Mesodermal cell (in vitro differentiated cells): ENCODE measurements at regions not wholly inside any gene's neighbourhood (a gene's known extent, or its start where the extent isn't known, plus 50 kb on each side); places are given as distances from the start of the nearest gene placed in this dataset.
A peak's percentile ranks its signal among the peaks of the same experiment; 100 is the strongest.
"Not testable (repeated sequence)": the region's sequence is repeated elsewhere in the genome, so short reads cannot be mapped to it uniquely, and the experiment has no call there.

Experiments used
- H3K27ac ChIP-seq: 2 replicates; pipeline ENCODE4 v1.7.0; 2013; ENCODE audit warnings: mild to moderate bottlenecking, low read depth, low read length, moderate library complexity; ENCODE audit not compliant: severe bottlenecking
- H3K36me3 ChIP-seq: 2 replicates; pipeline ENCODE4 v1.7.1; 2013; ENCODE audit warnings: mild to moderate bottlenecking, low read length, moderate library complexity; ENCODE audit not compliant: control insufficient read depth, insufficient read depth
- H3K4me1 ChIP-seq: one replicate; pipeline ENCODE4 v1.7.1; 2013; ENCODE audit warnings: mild to moderate bottlenecking, low read length; ENCODE audit not compliant: insufficient read depth, control insufficient read depth, poor library complexity, severe bottlenecking
- H3K4me3 ChIP-seq: 2 replicates; pipeline ENCODE4 v1.7.0; 2013; ENCODE audit warnings: low read length, control low read depth, mild to moderate bottlenecking; ENCODE audit not compliant: insufficient read depth, poor library complexity, severe bottlenecking; ENCODE audit errors: extremely low read depth
- H3K9me3 ChIP-seq: 2 replicates; pipeline ENCODE4 v1.7.1; 2013; ENCODE audit warnings: mild to moderate bottlenecking, low read length, moderate library complexity; ENCODE audit not compliant: control insufficient read depth
- WGBS, 2 experiments: methylation state at CpG; one replicate each; pipeline ENCODE4 v1.1.5; 2013; ENCODE audit warnings: missing lambda C conversion rate in 2 of 2; ENCODE audit not compliant: insufficient coverage in 2 of 2; 5-methylcytosine and 5-hydroxymethylcytosine counted together

- H3K9me3 ChIP-seq: no peaks in the 10 kb centered on the region
- no peaks in the 10 kb centered on the region for H3K4me1 ChIP-seq
- no peak overlapping the region for H3K4me3 ChIP-seq
- no peaks in the 10 kb centered on the region for H3K36me3 ChIP-seq
- no peak overlapping the region for H3K27ac ChIP-seq
- WGBS, 2 experiments: no CpG with 5 or more reads among the region's 1 CpG
These were observed 70.2 kb upstream of the RAPH1 start for GRCh38 chr2:203605302-203605701.

DNA sequence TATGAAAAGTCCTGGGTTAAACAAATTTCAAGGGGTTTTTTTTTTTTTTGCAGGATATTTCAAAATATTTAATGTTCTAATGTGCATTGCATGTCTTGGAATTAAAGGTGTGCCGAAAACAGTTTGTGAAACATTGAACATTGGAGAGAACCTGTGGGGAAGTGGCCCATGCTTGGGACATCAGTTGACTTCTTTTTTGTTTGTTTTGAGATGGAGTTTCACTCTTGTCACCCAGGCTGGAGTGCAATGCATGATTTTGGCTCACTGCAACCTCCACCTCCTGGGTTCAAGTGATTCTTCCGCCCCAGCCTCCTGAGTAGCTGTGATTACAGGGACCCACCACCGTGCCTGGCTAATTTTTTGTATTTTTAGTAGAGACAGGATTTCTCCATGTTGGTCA is 71.0 kb upstream of the RAPH1 start:
- no peaks in the 10 kb centered on the region for H3K36me3 ChIP-seq
- WGBS, 2 experiments: 86% methylated on average over 3 of the region's 3 CpGs; no CpG with 5 or more reads in 1 of the 2 experiments
- no peaks in the 10 kb centered on the region for H3K9me3 ChIP-seq
- no peak overlapping the region for H3K27ac ChIP-seq
- no peaks in the 10 kb centered on the region for H3K4me1 ChIP-seq
- no peak overlapping the region for H3K4me3 ChIP-seq

- Histone ChIP-seq H3K9me3 (no peaks in the 10 kb centered on the region), H3K4me1 (no peaks in the 10 kb centered on the region), H3K4me3 (no peak overlapping the region), H3K27ac (no peak overlapping the region), H3K36me3 (no peaks in the 10 kb centered on the region)
- 78 to 100% methylated on average over 5 to 7 of the region's 8 CpGs for WGBS, 2 experiments
These were observed 75.5 kb upstream of the RAPH1 start for GRCh38 chr2:203610558-203610957.

DNA sequence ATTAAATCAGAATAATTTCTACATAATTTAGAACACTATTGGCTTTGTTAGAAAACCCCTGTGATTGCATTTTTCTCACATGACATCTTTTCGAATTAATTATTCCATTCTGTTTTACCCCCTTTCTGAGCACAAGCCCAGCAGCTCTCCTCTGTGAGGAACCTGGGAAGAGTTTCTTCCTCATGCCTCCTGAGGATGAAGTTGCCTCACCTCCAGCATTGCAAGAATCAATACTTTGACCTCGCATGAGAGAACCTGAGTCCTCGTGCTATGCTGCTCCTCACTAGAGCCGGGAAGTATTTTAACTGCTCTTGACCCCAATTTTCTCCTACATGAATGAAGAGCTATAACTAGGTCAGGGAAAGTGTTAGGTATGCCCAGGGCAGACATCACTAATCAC is 77.1 kb upstream of the RAPH1 start:
- H3K4me3 ChIP-seq: no peak overlapping the region
- H3K36me3 ChIP-seq: no peaks in the 10 kb centered on the region
- H3K27ac ChIP-seq: no peak overlapping the region
- H3K4me1 ChIP-seq: no peaks in the 10 kb centered on the region
- H3K9me3 ChIP-seq: no peaks in the 10 kb centered on the region
- 96 to 100% methylated on average over 3 of the region's 4 CpGs for WGBS, 2 experiments

GRCh38 chr2:203619267-203619878 is 84.3 kb upstream of the RAPH1 start:
- 100% methylated on average over 3 of the region's 6 CpGs; no CpG with 5 or more reads in 1 of the 2 experiments for WGBS, 2 experiments

DNA sequence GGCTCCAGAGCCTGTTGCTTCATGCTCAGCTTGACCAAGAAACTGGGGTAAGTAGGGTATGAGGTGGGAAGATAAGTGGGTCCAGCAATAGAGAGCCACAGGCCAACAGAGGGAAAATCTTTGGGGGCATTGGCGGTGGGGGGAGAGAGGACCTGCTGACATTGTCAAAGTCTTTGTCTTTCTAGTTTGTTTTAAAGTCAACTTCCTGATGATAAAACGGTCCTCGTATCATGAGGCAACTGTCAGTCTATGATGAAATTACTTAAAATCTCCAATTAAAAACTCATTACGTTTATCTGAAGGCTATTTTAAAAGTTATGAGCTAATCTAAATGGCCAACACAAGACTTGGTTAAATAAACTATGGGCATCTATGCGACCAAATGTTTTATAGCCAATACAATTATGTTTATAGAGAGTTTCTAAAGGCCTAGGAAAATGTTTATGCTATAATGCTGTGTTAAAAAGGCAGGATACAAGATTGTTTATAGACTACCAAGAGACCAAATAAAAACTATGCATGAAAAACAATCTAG is 84.4 kb upstream of the CD28 start:
- 95% methylated on average over 2 of the region's 5 CpGs; no CpG with 5 or more reads in 1 of the 2 experiments for WGBS, 2 experiments
- Histone ChIP-seq H3K4me3 (no peak overlapping the region), H3K27ac (no peak overlapping the region), H3K9me3 (no peaks in the 10 kb centered on the region), H3K36me3 (no peaks in the 10 kb centered on the region), H3K4me1 (peaks cover 5% of the 10 kb centered on the region)

More at GRCh38 chr2:203619267-203619878, 84.3 kb upstream of the RAPH1 start:
- no peaks in the 10 kb centered on the region for H3K9me3 ChIP-seq
- H3K27ac ChIP-seq: no peak overlapping the region
- no peak overlapping the region for H3K4me3 ChIP-seq
- no peaks in the 10 kb centered on the region for H3K36me3 ChIP-seq
- peaks cover 5% of the 10 kb centered on the region for H3K4me1 ChIP-seq

- Histone ChIP-seq H3K4me3 (no peak overlapping the region), H3K4me1 (peaks cover 5% of the 10 kb centered on the region), H3K9me3 (no peaks in the 10 kb centered on the region), H3K27ac (peak overlapping the region; percentile 60), H3K36me3 (no peaks in the 10 kb centered on the region)
- WGBS, 2 experiments: 89% methylated on average over 3 of the region's 3 CpGs; no CpG with 5 or more reads in 1 of the 2 experiments
These were observed 83.3 kb upstream of the CD28 start for GRCh38 chr2:203623096-203623495.

DNA sequence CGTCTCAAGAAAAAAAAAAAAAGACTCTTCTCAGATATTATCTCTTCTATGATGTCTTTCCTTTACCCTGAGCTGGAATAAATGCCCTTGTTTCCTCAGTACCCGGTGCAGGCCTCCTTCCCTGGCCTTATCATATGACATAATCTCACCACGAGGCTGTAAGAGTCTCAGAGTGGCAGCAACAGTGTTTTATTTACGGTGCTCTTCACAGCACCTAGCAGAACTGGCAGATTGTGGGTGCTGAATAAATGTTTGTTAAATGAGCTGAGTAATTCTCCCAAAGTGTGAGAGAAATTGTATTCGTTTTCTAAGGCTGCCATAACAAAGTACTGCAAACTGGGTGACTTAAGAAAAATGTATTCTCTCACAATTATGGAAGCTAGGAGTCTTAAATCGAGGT is 82.8 kb upstream of the CD28 start:
- H3K4me3 ChIP-seq: no peak overlapping the region
- peak overlapping the region; percentile 60 for H3K27ac ChIP-seq
- 80 to 90% methylated on average over 4 to 5 of the region's 6 CpGs for WGBS, 2 experiments

DNA sequence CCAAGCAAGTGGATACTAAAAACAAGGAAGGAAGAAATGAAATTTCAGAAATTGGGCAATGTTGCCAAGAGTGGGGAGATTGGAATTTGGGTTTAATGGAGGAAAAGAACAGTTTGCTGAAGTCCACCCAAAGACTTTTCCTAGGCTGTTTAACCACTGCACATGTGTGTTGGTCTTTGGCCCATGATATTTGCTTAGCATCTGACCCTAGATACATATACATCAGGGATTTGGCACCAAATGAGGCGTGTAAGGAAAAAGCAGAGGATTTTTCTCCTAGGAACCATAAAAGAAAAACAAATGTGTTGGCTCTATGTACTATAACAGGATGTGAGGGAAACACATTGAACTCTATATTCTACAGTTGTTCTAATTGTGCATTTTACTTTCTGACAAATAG is 80.7 kb upstream of the CD28 start:
- Histone ChIP-seq H3K36me3 (no peaks in the 10 kb centered on the region), H3K4me1 (peaks cover 5% of the 10 kb centered on the region), H3K4me3 (no peak overlapping the region), H3K9me3 (no peaks in the 10 kb centered on the region), H3K27ac (no peak overlapping the region)
- no CpG with 5 or more reads among the region's 1 CpG for WGBS, 2 experiments

More for the DNA sequence above, 82.8 kb upstream of the CD28 start:
- no peaks in the 10 kb centered on the region for H3K36me3 ChIP-seq
- H3K4me1 ChIP-seq: peaks cover 5% of the 10 kb centered on the region
- H3K9me3 ChIP-seq: no peaks in the 10 kb centered on the region

DNA sequence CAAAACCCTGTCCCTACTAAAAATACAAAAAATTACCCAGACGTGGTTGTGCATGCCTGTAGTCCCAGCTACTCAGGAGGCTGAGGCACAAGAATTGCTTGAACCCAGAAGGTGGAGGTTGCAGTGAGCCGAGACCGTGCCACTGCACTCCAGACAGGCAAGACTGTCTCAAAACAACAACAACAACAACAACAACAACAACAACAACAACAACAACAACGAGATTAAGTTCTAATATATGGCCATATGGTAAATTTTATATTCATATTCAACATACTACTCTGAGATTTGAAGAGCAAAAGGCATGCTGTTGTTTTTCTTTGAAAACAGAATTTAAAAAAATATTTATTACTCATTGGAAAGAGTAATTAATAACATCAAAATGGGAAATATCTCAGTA is 80.2 kb upstream of the CD28 start:
- 60 to 67% methylated on average over 1 of the region's 4 CpGs for WGBS, 2 experiments
- not testable (repeated sequence) for H3K9me3 ChIP-seq, H3K36me3 ChIP-seq, H3K27ac ChIP-seq, H3K4me3 ChIP-seq, H3K4me1 ChIP-seq

DNA sequence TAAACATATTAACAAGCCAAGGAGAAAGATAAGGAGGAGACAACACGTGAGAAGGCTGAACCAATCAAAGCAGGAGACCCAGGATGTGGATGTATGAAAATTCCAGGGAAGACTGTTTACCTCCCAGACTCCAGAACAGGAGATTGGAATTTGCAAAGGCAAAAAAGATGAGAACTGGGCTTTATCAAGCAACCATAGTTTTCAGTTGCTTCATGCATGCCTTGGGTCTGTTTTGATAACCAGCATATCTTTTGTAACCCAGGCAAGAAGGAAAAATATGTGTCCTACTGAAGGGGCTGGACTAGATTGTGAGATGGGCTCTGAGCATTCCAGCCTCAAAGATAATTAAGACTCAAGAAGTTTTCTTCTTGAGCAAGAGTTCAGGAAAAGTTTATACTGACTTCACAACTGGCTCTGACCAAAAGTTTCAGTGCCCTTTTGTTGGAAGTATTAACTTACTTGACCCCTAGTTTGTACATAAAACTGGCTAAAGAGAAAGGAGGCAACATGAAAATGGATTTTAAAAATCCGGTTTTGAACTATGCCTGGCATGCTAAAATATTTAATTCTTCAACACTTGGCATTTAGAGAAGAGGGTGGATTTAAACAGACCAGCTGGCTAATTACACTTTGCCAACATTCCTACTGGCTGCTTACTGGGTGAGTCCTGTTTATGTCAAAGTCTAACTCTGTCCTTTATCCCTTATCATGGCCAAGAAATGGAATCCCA is 79.3 kb upstream of the CD28 start:
- Histone ChIP-seq H3K4me1 (peaks cover 5% of the 10 kb centered on the region), H3K27ac (peak overlapping the region; percentile 93), H3K36me3 (no peaks in the 10 kb centered on the region), H3K4me3 (no peak overlapping the region), H3K9me3 (no peaks in the 10 kb centered on the region)
- 70 to 82% methylated on average over 1 to 2 of the region's 2 CpGs for WGBS, 2 experiments
